Lower lobe of right lung (tissue), 2 donors: ENCODE measurements at regions not wholly inside any gene's neighbourhood (a gene's known extent, or its start where the extent isn't known, plus 50 kb on each side); places are given as distances from the start of the nearest gene placed in this dataset.

Experiments
- ATAC-seq, 2 donors: fragments of 200-7000 bp; cut with Tn5 transposase; one replicate each; pipeline ENCODE4 v1.9.1; 2020 to 2022; ENCODE audit warnings: mild to moderate bottlenecking in 2 of 2, moderate library complexity in 2 of 2
- DNase-seq: peaks from one replicate; pipeline ENCODE4 v3.0.0-alpha.2; 2020
- H3K27ac ChIP-seq: fragments of 200-600 bp; one replicate; pipeline ENCODE4 v1.8.0; 2022
- H3K27me3 ChIP-seq: fragments of 200-600 bp; one replicate; pipeline ENCODE4 v1.8.0; 2022; ENCODE audit warnings: low read depth
- H3K36me3 ChIP-seq: fragments of 200-600 bp; one replicate; pipeline ENCODE4 v1.8.0; 2022; ENCODE audit warnings: mild to moderate bottlenecking
- H3K4me1 ChIP-seq: fragments of 200-600 bp; one replicate; pipeline ENCODE4 v1.8.0; 2022
- H3K4me3 ChIP-seq: fragments of 200-600 bp; one replicate; pipeline ENCODE4 v1.8.0; 2022; ENCODE audit warnings: mild to moderate bottlenecking
- H3K9me3 ChIP-seq: fragments of 200-600 bp; one replicate; pipeline ENCODE4 v1.8.0; 2022
- CTCF ChIP-seq: fragments of 200-600 bp; IDR thresholded peaks from one replicate; pipeline ENCODE4 v1.8.0; 2022; ENCODE audit warnings: antibody characterized with exemption, mild to moderate bottlenecking
- intact Hi-C: fragments of 100-400 bp; cut with DNase I; formaldehyde crosslinking; loops from one replicate; pipeline ENCODE4 v1.11.0; 2022
- donor health status: DM: no; HTN: yes; CAD: no; lungs with severe emphysema.

DNA sequence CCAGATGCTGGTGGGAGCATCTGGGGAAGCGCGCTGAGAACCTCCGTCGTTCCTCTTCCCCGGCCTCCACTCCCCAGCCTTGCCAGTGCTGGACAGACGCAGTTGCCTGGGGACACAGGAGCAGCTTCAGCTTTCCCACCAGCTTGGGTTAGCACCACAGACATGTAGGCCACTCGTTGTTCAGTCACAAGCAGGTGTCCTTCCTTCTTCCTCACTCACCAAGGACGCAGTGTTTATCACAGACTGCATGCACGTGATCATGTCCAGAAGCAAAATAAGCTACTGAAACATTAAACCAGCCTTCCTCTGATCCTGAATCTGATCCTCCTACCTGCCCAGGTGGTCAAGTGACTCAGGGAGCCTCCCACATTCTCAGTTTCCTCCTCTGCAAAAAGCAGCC lies 232.9 kb downstream of the SYK start:
- no peak overlapping the region for H3K4me3 ChIP-seq
- TF ChIP-seq CTCF, result no peak
- DNase-seq (no peak), ATAC-seq (no peak)
- no peaks in the 10 kb centered on the region for H3K36me3 ChIP-seq
- H3K9me3 ChIP-seq, result no peaks in the 10 kb centered on the region
- intact Hi-C loops, result no loop called here
- H3K27ac ChIP-seq, result no peak overlapping the region
- H3K27me3 ChIP-seq, result no peaks in the 10 kb centered on the region
- peaks cover 23% of the 10 kb centered on the region for H3K4me1 ChIP-seq

DNA sequence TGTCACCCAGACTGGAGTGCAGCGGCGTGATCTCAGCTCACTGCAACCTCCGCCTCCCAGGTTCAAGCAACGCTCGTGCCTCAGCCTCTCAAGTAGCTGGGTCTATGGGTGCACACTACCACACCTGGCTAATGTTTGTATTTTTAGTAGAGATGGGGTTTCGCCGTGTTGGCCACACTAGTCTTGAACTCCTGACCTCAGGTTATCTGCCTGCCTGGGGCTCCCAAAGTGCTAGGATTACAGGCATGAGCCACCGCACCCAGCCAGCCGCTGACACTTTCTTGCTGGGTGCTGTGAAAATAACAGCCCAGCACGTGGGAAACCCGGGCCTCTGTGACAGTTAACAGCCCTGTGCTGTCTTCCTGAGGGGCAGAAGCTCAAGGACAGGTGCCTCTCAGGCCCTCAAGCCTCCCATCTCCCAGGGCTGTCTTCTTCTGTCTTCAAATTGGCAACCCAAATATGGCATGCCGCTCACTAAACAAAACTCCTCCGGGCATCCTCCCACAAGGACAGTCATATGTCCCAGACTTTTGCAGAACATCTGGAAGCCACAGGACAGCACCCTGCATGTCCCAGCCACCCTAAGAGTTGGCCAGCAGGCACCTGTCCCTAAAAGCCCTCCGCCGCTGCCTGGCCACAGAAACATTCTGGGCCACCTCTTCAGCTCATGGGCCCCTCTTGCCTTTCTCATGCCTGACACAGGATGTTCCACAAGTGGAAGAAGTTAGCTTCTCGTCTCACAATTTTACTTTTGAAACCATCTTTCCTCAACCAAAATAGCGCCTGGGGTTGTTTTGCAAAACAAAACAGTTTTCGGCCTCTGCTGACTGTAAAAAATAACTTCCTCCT lies 233.6 kb downstream of the SYK start:
- no peak for DNase-seq
- intact Hi-C loops, result no loop called here

DNA sequence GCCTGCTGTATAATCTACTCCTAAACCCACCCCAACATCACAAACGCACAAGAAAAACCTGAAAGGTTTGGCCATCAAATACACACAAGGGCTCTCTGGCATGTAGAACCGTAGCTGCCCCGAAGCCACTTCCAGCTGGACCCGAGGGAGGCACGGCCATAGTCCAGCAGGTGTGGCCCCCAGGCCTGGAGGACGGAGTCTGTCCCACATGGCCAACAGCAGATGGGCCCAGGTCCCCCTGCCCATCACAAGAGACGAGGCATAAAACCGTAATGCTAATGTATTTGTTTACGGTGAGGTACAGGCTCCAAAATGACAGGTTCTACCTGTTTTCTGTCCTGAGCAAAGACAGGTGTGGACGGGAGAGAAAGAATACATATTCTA lies 234.2 kb downstream of the SYK start:
- no peaks in the 10 kb centered on the region for H3K9me3 ChIP-seq
- intact Hi-C loops, result no loop called here
- H3K4me3 ChIP-seq, result no peak overlapping the region
- no peak overlapping the region for H3K27ac ChIP-seq
- no peak for ATAC-seq
- DNase-seq, result no peak
- peaks cover 23% of the 10 kb centered on the region for H3K4me1 ChIP-seq
- no peaks in the 10 kb centered on the region for H3K36me3 ChIP-seq
- H3K27me3 ChIP-seq, result no peaks in the 10 kb centered on the region
- TF ChIP-seq CTCF, result no peak

More for the DNA sequence above, 233.6 kb downstream of the SYK start:
- Histone ChIP-seq H3K4me1 (peaks cover 23% of the 10 kb centered on the region), H3K4me3 (no peak overlapping the region), H3K27ac (no peak overlapping the region), H3K27me3 (no peaks in the 10 kb centered on the region), H3K9me3 (no peaks in the 10 kb centered on the region), H3K36me3 (no peaks in the 10 kb centered on the region)
- TF ChIP-seq CTCF, result no peak
- ATAC-seq, result no peak

DNA sequence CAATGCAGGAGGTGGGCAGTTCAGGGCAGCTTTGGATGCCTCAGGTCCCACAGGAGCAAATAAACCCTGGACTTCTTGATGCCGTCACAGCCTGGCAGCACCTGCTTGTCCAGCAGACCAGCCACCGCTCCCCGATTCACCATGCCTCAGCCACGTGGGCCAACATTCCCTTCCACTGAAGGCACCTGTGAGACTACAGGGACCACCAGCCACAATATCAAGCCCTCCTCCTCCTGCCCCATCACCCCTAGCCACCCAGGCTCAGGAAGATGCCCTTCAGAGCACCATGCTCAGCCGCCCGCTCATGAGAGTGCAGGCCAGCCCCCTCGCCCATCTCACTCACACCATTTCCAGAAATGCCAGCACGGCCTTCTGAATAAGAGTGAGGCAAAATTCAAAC lies 234.7 kb downstream of the SYK start:
- no peaks in the 10 kb centered on the region for H3K36me3 ChIP-seq
- H3K27ac ChIP-seq, result no peak overlapping the region
- ATAC-seq (no peak), DNase-seq (no peak)
- intact Hi-C loops, result no loop called here
- H3K9me3 ChIP-seq, result no peaks in the 10 kb centered on the region
- H3K4me1 ChIP-seq, result peaks cover 23% of the 10 kb centered on the region
- no peaks in the 10 kb centered on the region for H3K27me3 ChIP-seq
- TF ChIP-seq CTCF, result no peak
- no peak overlapping the region for H3K4me3 ChIP-seq

DNA sequence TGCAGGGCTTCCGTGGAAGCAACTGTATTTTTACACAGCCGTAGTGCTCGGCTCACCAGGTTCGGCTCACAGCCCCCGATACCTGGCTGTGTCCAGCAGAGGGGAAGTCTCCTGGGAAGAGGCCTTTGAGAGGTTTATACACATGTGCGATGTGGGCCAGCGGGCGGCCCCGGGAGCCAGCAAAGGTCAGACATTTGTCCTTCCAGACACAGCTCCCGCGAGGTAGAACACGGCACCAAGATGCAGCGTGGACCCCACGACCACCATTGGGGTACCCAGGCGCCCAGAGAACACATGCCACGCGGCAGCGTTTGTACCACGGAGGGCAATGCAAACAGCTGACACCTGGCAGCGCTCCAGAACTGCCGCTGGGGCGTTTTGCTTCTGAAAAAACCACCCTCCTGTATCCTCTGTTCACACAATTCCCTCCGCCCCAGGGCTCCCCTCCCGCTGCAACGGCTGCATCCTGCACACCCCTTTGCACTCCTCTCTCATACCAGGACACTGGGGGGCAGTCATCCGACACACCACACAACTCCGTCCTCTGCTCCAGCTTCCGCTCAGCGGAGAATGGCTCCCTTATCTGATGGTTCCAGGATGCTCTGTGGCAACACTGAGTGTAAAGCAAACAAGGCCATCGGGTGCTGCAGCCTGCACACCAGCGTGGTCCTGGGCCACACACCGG lies 235.3 kb downstream of the SYK start:
- TF ChIP-seq CTCF, result peak; percentile 77
- Histone ChIP-seq H3K36me3 (no peaks in the 10 kb centered on the region), H3K27ac (peak overlapping the region; percentile 51), H3K4me3 (no peak overlapping the region), H3K9me3 (no peaks in the 10 kb centered on the region), H3K27me3 (no peaks in the 10 kb centered on the region), H3K4me1 (peaks cover 23% of the 10 kb centered on the region)
- peak; percentile 96 to 98 for ATAC-seq
- intact Hi-C loops, result no loop called here
- peak; percentile 84 for DNase-seq
